Central memory CD4-positive, alpha-beta T cell (primary cell): ENCODE measurements at regions not wholly inside any gene's neighbourhood (a gene's known extent, or its start where the extent isn't known, plus 50 kb on each side); places are given as distances from the start of the nearest gene placed in this dataset.

Experiments used
- DNase-seq: peaks from one replicate; pipeline ENCODE4 v3.0.0; 2022

DNA sequence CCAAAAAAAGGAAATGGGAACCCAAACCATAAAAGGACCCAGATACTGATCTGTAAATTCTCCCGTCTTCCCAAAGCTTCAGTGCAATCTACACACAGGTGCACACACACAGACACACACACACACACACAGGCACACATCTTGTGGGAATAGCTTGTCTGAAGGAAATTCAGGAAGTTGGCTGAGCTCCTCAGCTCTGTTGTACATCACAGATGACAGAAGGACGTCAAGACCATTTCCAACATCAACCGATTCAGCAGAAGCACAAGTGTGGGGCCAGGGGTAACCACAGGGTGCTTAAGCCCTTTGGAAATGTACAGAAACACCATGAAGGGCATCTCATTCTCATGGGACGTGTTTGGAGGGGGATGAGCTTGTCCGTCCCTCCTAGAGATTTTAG, 498.1 kb upstream of the PSMD7 start:
- DNase-seq: no peak

DNA sequence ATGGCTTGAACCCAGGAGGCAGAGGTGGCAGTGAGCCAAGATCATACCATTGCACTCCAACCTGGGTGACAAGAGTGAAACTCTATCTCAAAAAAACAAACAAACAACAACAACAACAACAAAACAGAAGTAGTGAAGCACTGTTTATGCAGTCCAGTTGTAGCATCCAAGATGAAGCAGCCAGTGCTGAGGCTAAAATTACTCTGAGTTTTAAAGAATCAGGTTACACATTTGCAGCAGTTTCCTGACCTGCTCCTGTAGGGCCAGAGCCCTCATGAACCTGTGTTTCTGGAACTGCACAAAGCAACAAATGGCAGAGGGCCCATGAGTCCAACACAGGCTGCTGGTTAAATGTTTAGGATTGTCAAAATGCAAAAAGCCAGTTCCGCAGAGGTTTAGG, 499.5 kb upstream of the PSMD7 start:
- no peak for DNase-seq

DNA sequence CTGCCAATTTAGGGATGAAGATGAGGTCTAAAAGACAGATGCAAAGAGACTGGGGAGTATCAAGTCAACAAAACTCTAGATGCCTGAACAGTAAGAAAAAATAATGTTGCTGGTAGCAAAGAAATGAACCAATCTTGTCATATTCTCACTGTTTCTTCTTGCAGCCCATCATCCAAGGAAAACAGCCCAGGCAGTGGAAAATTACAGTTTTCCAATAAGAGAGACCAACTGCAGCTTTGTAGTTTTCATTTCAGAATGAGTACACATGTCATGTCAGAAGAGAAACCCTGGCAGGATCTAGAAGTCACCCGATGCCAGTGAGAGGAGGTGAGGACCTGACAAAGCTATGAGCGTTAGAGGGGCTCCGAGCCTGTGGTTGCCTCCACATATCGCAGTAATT, 500.4 kb upstream of the PSMD7 start:
- DNase-seq: no peak

GRCh38 chr16:73794994-73795393, 501.6 kb upstream of the PSMD7 start:
- no peak for DNase-seq

DNA sequence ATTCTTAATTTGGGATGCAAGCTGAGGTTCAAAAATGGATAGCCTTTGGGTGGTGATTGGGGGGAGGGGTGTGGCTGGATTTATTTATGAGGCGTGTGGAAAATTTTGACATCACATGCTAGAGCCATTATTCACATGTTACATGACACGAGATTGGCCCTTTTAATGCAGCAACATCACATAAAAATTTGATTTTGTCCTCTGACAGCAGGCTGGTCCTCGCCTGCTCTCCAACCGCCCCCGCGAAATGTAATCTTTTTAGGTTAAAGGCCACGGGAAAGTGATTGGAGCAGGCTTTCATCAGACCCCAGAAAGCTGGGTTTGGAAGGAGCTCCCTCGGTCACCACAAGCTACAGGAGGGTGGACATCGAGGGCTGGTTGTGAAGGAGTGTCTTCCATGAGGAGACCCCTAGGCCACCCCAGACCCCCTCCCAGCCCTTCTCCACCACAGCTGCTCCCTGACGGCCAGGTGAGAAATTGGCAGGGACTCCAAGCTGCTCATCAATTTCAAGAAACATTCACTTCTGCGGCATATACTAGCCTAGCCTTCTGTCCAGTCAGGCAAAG, 502.7 kb upstream of the PSMD7 start:
- DNase-seq: no peak

- DNase-seq: no peak
These were observed 503.4 kb upstream of the PSMD7 start for GRCh38 chr16:73793260-73793659.

- no peak for DNase-seq
These were observed 504.2 kb upstream of the PSMD7 start for GRCh38 chr16:73792199-73793020.

- DNase-seq: no peak
These were observed 515.3 kb upstream of the PSMD7 start for GRCh38 chr16:73781297-73781696.

DNA sequence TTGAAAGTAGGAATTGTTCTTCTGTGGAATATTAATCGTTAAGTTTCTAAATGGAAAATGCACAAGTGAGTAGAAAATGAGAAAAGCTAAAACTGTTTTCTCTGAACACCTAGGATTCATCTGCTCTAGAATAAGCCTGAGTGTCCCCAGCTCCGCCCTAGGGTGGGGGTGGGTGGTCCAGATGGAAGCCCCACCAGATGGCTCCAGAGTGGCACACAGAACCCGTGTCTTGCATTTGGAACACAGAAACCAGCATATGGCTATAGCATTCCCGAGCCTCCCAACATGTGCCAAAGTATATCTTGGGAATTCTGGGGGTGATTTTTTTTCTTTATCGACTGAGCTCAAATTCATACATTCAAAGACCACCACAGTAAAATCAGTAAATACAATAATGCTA, 517.7 kb upstream of the PSMD7 start:
- DNase-seq: no peak

- no peak for DNase-seq
These were observed 520.7 kb upstream of the PSMD7 start for GRCh38 chr16:73775841-73776388.

DNA sequence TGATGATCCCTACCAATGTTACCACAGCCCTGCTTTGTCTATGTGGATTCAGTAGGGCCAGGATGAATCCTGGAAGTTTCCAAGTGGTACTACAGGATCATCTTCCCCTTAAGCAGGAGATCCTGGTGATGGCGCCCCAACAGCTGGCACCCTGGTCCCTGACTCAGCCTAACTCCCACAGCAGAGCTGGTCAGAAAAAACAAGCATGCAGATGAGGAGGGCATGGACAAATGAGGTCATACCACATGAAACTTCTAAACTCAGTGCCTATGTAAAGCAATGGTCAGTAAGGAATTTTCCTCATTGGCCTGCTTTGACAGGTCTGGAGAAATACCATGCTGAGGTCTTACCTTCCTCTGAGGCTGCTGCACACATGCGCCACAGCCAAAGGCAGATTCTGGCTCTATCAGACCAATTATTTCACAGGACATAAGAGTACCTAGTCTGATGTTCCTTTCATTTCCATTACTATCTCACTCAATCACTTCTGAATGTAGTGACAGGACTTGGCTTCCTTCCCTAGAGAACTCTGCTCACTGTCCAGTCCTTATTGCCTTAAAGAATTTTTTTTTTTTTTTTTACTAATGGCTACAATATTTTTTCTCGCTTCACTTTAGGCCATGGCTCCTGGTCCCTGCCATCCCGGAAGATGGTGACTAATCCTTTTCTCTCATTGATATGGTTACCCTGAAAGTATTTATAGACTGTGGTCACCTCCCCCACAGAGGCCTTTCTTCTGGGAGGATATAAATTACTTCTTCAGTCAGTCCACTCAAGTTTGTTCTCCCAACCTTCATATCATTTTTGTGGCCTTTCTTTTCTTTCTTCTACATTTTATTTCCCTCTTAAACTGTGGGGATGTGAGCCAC, 525.2 kb upstream of the PSMD7 start:
- no peak for DNase-seq

DNA sequence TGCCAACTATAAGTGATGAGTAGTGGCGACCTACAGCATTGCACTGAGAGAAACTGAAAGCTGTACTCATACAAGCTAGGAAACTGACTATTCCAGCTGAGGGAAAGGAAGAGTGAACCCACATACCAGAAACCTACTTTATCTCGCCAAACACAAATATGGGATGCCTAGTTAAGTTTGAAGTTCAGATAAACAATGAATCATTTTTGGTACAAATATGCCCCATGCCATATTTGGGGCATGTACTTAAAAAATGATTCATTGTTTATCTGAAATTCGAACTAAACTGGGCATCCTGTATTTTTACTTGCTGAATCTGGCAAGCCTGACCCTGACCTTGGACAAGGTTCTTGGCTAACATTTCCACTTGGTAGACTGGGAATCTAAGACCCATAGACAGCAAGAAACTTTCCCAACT, 527.8 kb upstream of the PSMD7 start:
- no peak for DNase-seq

- DNase-seq: no peak
These were observed 532.3 kb upstream of the PSMD7 start for GRCh38 chr16:73764321-73764720.

- DNase-seq: no peak
These were observed 540.1 kb upstream of the PSMD7 start for GRCh38 chr16:73756289-73757178.

DNA sequence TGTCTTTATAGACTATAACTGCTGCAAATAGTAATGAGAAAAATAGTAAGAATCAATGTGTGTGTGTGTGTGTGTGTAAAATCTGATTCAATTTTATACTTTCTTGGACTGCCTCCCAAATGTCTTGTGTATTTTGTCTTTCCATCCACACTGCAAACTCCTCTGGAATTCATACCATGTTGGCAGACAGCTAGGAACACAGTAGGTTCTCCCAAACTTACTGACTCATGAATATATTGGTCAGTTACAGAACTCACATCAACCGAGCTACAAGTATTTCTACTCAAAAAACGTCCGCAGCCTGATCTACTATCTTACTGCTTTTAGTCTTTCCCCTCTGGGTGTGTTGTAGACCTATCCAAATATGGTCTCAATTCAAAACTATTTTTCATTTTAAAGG, 542.7 kb upstream of the PSMD7 start:
- no peak for DNase-seq

DNA sequence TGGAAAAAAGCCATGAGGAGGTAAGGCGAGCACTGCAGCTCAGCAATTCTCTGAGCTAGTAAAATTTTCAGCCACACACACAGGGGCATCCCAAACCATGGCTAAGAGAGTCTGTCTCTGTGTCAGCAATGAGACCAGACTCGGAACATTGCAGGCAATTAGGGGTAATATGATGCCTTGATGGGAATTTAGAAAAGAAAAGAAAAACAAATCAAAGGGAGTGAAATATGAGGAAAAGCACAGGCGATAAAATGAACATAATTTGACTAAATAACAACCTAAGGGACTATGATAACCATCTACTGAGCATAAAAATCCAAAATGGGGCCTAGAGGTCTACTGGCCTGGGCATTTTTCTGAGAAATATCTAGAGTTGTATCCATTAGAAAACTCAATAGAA, 546.0 kb upstream of the PSMD7 start:
- no peak for DNase-seq

DNA sequence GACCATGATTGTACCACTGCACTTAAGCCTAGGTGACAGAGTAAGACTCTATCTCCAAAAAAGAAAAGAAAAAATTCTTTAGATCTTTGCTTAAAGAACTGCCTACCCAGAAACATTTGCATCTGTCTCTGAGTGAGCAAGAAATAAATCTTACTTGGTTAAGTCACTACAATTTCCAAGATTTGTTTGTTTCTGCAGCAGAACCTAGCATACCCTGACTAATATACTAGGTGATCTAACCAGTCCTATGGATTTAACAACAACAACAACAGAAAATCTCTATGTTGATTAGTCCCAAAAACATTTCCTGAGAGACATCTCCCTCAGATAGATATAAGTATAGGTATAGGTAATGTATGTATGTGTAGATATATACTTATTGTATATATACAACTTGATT, 549.3 kb upstream of the PSMD7 start:
- DNase-seq: no peak

- no peak for DNase-seq
These were observed 550.1 kb upstream of the PSMD7 start for GRCh38 chr16:73746554-73746953.

GRCh38 chr16:73743665-73744496, 552.7 kb upstream of the PSMD7 start:
- no peak for DNase-seq

GRCh38 chr16:73739049-73739769, 557.4 kb upstream of the PSMD7 start:
- DNase-seq: no peak

DNA sequence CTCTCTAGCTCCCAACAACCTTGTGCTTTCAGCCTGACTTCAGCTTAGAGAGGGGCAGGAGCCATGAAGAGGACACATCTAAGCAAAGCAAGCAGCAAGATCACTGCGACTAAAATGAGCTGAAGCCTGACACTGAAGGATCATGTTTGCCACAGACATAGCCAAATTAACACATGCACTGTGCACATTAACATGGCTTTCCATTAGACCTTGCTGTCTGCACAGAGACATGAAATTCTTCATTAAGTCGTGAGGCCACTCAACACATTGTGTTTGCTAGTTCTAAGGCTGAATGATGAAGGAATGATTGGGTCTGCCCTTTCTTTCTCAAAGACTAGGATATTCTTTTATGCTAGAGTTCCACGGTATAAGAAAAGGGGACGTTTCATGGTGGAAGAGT, 558.3 kb upstream of the PSMD7 start:
- no peak for DNase-seq
